ENCODE measurements at regions not wholly inside any gene's neighbourhood (a gene's known extent, or its start where the extent isn't known, plus 50 kb on each side); places are given as distances from the start of the nearest gene placed in this dataset.

DNA sequence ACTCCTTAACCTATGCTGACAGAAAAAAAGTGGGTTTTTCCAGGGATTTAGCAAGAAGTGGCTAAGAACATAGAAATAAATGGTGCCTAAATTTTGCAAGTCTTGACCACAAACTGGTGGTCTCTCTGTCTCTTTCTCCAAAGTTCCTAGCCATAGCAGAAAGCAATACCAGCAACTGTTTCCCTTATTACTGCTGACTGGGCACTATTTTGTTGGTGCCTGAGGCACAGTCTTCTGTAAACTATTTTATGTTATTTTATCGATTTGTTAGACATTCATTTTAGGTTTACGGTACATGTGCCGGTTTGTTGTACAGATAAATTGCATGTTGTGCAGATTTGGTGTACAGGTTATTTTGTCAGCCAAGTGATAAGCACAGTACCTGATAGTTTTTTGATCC is 234.6 kb upstream of the TECRL start:
- TF ChIP-seq POLR2A (IDR thresholded peaks at IDR 0.05) (no peak), CTCF (IDR thresholded peaks at IDR 0.05) (no peak)

Data from uterus (tissue), 2 donors.